ENCODE measurements at regions not wholly inside any gene's neighbourhood (a gene's known extent, or its start where the extent isn't known, plus 50 kb on each side); places are given as distances from the start of the nearest gene placed in this dataset.

DNA sequence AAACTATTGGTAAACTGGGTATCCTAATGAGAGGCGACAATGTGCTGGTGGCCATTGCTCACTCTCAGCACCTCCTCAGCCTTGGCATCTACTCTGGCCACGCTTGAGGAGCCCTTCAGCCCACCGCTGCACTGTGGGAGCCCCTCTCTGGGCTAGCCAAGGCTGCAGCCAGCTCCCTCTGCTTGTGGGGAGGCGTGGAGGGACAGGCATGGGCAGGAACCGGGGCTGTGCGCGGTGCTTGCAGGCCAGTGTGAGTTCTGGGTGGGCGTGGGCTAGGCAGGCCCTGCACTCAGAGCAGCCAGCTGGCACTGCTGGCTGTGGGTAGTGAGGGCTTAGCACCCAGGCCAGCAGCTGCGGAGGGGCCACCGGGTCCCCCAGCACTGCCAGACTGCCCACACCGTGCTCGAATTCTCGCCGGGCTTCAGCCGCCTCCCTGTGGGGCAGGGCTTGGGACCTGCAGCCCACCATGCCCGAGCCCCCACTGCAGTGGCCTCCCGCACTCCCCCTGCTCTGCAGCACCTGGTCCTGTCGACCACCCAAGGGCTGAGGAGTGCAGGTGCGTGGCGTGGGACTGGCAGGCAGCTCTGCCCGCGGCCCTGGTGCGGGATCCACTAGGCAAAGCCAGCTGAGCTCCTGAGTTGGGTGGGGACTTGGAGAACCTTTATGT lies 575.9 kb upstream of the ANO3 start:
- ATAC-seq = no peak
- no peak for DNase-seq

DNA sequence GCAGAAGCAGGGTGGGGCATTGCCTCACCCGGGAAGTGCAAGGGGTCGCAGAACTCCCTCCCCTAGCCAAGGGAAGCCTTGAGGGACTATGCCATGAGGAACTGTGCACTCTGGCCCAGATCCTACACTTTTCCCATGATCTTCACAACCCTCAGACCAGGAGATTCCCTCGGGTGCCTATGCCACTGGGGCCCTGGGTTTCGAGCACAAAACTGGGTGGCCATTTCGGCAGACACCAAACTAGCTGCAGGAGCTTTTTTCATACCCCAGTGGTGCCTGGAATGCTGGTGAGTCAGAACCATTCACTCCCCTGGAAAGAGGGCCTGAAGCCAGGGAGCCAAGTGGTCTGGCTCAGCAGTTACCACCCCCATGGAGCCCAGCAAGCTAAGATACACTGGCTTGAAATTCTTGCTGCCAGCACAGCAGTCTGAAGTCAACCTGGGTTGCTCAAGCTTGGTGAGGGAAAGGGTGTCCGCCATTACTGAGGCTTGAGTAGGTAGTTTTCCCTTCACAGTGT lies 573.7 kb upstream of the ANO3 start:
- TF ChIP-seq, protein P1, sequence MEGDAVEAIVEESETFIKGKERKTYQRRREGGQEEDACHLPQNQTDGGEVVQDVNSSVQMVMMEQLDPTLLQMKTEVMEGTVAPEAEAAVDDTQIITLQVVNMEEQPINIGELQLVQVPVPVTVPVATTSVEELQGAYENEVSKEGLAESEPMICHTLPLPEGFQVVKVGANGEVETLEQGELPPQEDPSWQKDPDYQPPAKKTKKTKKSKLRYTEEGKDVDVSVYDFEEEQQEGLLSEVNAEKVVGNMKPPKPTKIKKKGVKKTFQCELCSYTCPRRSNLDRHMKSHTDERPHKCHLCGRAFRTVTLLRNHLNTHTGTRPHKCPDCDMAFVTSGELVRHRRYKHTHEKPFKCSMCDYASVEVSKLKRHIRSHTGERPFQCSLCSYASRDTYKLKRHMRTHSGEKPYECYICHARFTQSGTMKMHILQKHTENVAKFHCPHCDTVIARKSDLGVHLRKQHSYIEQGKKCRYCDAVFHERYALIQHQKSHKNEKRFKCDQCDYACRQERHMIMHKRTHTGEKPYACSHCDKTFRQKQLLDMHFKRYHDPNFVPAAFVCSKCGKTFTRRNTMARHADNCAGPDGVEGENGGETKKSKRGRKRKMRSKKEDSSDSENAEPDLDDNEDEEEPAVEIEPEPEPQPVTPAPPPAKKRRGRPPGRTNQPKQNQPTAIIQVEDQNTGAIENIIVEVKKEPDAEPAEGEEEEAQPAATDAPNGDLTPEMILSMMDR (IDR thresholded peaks at IDR 0.05) = no peak
- intact Hi-C loops (cut with DNase I) = no loop called here
- H3K9me3 ChIP-seq = peaks cover 5% of the 10 kb centered on the region

More for the DNA sequence above, 575.9 kb upstream of the ANO3 start:
- H3K4me1 ChIP-seq = no peaks in the 10 kb centered on the region
- peaks cover 5% of the 10 kb centered on the region for H3K9me3 ChIP-seq
- intact Hi-C loops (cut with DNase I) = no loop called here
- H3K4me3 ChIP-seq = no peak overlapping the region
- 85 to 87% (median 85%) methylated on average over 17 to 23 of the region's 23 CpGs for WGBS, 3 donors
- no peaks in the 10 kb centered on the region for H3K36me3 ChIP-seq (ENCODE audit: insufficient read depth in 1 of 2, low read depth in 1 of 2)
- no peaks in the 10 kb centered on the region for H3K27me3 ChIP-seq (ENCODE audit: insufficient read depth in 3 of 3, low read length in 2 of 3)
- TF ChIP-seq, protein P1 (IDR thresholded peaks at IDR 0.05) = no peak
- no peak overlapping the region for H3K27ac ChIP-seq

DNA sequence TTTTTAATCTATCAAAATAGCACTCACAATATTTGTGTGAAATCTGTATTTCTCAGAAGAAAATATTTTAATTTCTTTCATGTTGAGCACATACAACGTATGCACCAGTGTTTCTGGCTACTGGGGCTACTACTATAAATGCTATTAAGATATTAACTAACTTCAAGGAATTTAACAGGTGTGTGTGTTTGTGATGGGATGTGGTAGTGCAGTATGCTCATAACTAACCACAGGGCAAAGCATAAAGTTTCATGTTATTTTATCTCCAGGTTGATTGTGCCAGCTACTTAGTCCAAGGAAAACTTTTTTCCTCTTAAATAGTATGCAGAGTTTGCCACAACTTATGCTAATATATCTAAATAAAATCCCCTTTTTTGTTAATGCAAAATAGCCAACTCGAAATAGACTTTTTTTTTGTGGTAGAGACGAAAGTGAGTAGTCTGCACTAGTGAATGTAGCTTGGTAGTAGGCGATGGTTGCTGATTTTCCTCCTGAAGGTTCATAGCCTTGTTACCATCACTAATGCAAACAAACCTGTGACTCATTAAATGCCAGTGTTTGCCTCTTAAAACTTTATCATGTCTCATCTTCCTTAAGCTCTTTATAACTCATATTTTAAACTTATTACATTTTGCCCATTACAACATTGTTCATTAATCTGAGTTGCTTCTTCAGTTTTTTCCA lies 565.5 kb upstream of the ANO3 start:
- no peak for ATAC-seq
- 60 to 74% (median 61%) methylated on average over 4 of the region's 4 CpGs for WGBS, 3 donors
- Histone ChIP-seq H3K4me1 (no peaks in the 10 kb centered on the region), H3K27ac (no peak overlapping the region), H3K4me3 (no peak overlapping the region), H3K36me3 (ENCODE audit: insufficient read depth in 1 of 2, low read depth in 1 of 2) (no peaks in the 10 kb centered on the region), H3K9me3 (no peaks in the 10 kb centered on the region), H3K27me3 (ENCODE audit: insufficient read depth in 3 of 3, low read length in 2 of 3) (no peaks in the 10 kb centered on the region)
- TF ChIP-seq, protein P1 (IDR thresholded peaks at IDR 0.05) = no peak
- intact Hi-C loops (cut with DNase I) = no loop called here
- DNase-seq = no peak

More for the DNA sequence above, 573.7 kb upstream of the ANO3 start:
- no peaks in the 10 kb centered on the region for H3K4me1 ChIP-seq
- no peaks in the 10 kb centered on the region for H3K27me3 ChIP-seq (ENCODE audit: insufficient read depth in 3 of 3, low read length in 2 of 3)
- no peak overlapping the region for H3K4me3 ChIP-seq
- DNase-seq (no peak), ATAC-seq (no peak)
- no peaks in the 10 kb centered on the region for H3K36me3 ChIP-seq (ENCODE audit: insufficient read depth in 1 of 2, low read depth in 1 of 2)
- WGBS, 3 donors = 83 to 89% (median 85%) methylated on average over 6 of the region's 6 CpGs
- H3K27ac ChIP-seq = no peak overlapping the region

DNA sequence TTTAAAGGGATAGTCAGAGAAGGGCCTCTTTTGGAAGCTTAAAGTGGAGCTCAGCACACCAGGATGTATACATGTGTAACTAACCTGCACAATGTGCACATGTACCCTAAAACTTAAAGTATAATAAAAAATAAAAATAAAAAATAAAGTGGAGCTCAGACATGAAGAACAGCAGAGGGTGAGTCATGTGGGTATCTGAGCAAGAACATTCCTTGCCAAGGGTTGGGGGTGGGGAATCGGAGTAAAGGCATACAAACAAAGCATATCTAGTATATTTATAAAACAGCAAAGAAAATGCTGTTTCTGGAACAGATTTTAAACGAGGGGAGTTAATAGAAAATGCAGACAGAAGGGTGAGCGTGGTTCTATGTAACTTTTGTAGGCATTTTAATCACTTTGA lies 562.6 kb upstream of the ANO3 start:
- TF ChIP-seq, protein P1 (IDR thresholded peaks at IDR 0.05) = no peak
- Histone ChIP-seq H3K4me1 (no peaks in the 10 kb centered on the region), H3K27ac (no peak overlapping the region), H3K9me3 (no peaks in the 10 kb centered on the region), H3K36me3 (ENCODE audit: insufficient read depth in 1 of 2, low read depth in 1 of 2) (no peaks in the 10 kb centered on the region), H3K4me3 (no peak overlapping the region), H3K27me3 (ENCODE audit: insufficient read depth in 3 of 3, low read length in 2 of 3) (no peaks in the 10 kb centered on the region)
- intact Hi-C loops (cut with DNase I) = no loop called here
- ATAC-seq = no peak
- no peak for DNase-seq
- WGBS, 3 donors = 66 to 70% (median 67%) methylated on average over 3 of the region's 3 CpGs
